ENCODE measurements at regions not wholly inside any gene's neighbourhood (a gene's known extent, or its start where the extent isn't known, plus 50 kb on each side); places are given as distances from the start of the nearest gene placed in this dataset.

- DNase-seq = no peak
Measured at GRCh38 chr3:146830231-146830630, 225.1 kb upstream of the PLSCR5 start.

- no peak for DNase-seq
Measured at GRCh38 chr3:146827836-146828235, 222.7 kb upstream of the PLSCR5 start.

GRCh38 chr3:146823622-146824021 lies 218.5 kb upstream of the PLSCR5 start:
- no peak for DNase-seq

GRCh38 chr3:146818866-146819265 lies 213.7 kb upstream of the PLSCR5 start:
- no peak for DNase-seq

- DNase-seq = no peak
Measured at GRCh38 chr3:146818301-146818700, 213.2 kb upstream of the PLSCR5 start.

GRCh38 chr3:146817704-146818103 lies 212.6 kb upstream of the PLSCR5 start:
- no peak for DNase-seq

GRCh38 chr3:146814601-146815315 lies 209.6 kb upstream of the PLSCR5 start:
- DNase-seq = no peak

GRCh38 chr3:146813496-146813895 lies 208.3 kb upstream of the PLSCR5 start:
- no peak for DNase-seq

- no peak for DNase-seq
Measured at GRCh38 chr3:146803745-146804144, 198.6 kb upstream of the PLSCR5 start.

GRCh38 chr3:146801492-146801891 lies 196.3 kb upstream of the PLSCR5 start:
- DNase-seq = no peak

GRCh38 chr3:146800484-146800883 lies 195.3 kb upstream of the PLSCR5 start:
- no peak for DNase-seq

GRCh38 chr3:146796078-146796477 lies 190.9 kb upstream of the PLSCR5 start:
- no peak for DNase-seq

GRCh38 chr3:146783446-146783845 lies 178.3 kb upstream of the PLSCR5 start:
- DNase-seq = no peak

- no peak for DNase-seq
Measured at GRCh38 chr3:146781606-146782005, 176.5 kb upstream of the PLSCR5 start.

GRCh38 chr3:146781059-146781458 lies 175.9 kb upstream of the PLSCR5 start:
- DNase-seq = no peak

- DNase-seq = no peak
Measured at GRCh38 chr3:146780251-146780650, 175.1 kb upstream of the PLSCR5 start.

GRCh38 chr3:146777941-146778340 lies 172.8 kb upstream of the PLSCR5 start:
- no peak for DNase-seq

- no peak for DNase-seq
Measured at GRCh38 chr3:146772211-146772743, 167.1 kb upstream of the PLSCR5 start.

GRCh38 chr3:146770881-146771280 lies 165.7 kb upstream of the PLSCR5 start:
- no peak for DNase-seq

- no peak for DNase-seq
Measured at GRCh38 chr3:146770301-146770700, 165.2 kb upstream of the PLSCR5 start.

GRCh38 chr3:146757759-146758158 lies 152.6 kb upstream of the PLSCR5 start:
- DNase-seq = no peak

- no peak for DNase-seq
Measured at GRCh38 chr3:146750196-146750595, 145.1 kb upstream of the PLSCR5 start.

GRCh38 chr3:146747928-146748327 lies 142.8 kb upstream of the PLSCR5 start:
- no peak for DNase-seq

GRCh38 chr3:146747051-146747450 lies 141.9 kb upstream of the PLSCR5 start:
- no peak for DNase-seq

- no peak for DNase-seq
Measured at GRCh38 chr3:146746190-146746589, 141.0 kb upstream of the PLSCR5 start.
